ENCODE measurements at regions not wholly inside any gene's neighbourhood (a gene's known extent, or its start where the extent isn't known, plus 50 kb on each side); places are given as distances from the start of the nearest gene placed in this dataset.

- no peak for TF ChIP-seq Cebpa-rat (IDR thresholded peaks at IDR 0.05)
- no peak overlapping the region for H3K27ac ChIP-seq
- H3K4me1 ChIP-seq, result no peaks in the 10 kb centered on the region
- H3K27me3 ChIP-seq, result no peaks in the 10 kb centered on the region
- H3K4me3 ChIP-seq, result no peak overlapping the region
- H3K9ac ChIP-seq, result no peak overlapping the region
- H4K20me1 ChIP-seq, result no peaks in the 10 kb centered on the region
- H3K4me2 ChIP-seq, result no peak overlapping the region
- H3K9me3 ChIP-seq, result no peaks in the 10 kb centered on the region
- H3K36me3 ChIP-seq, result no peaks in the 10 kb centered on the region
Observed at GRCh38 chr2:595831-596592, 81.2 kb downstream of the TMEM18 start.

DNA sequence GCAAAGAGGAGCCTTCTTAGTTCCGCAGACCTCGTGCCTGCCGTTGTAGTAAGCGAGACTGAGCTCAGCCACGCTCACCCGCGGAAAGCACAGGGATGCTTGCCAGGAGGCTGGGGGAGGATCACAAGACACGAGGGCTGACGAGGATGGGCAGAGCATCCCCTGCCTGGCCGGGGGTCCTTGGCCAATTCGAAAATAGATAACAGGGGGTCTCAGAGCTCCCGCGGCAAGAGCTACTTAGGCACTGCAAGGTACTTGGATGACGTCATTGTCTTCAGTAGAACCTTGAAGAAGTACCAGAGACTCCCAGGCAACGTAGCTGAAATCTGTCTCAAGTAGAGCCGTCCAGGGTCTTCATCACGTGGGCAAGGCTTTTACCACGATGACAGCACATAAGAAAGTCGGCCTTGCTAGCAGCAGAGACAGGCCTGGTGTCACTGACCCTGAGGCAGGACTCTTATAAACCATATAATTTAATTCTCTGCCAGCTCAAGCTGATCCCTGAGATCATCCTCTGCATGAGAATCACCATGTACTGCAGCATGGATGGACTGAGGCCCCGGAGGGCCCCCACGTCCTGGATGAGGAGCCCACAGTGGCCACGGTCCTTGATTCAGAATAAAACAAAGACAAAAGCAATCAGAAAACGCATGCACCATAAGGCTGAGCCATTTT is 81.9 kb downstream of the TMEM18 start:
- TF ChIP-seq Cebpa-rat (IDR thresholded peaks at IDR 0.05), result no peak
- Histone ChIP-seq H3K36me3 (no peaks in the 10 kb centered on the region), H3K9ac (no peak overlapping the region), H3K27me3 (no peaks in the 10 kb centered on the region), H3K4me3 (no peak overlapping the region), H4K20me1 (no peaks in the 10 kb centered on the region), H3K4me1 (no peaks in the 10 kb centered on the region), H3K9me3 (no peaks in the 10 kb centered on the region), H3K4me2 (no peak overlapping the region), H3K27ac (no peak overlapping the region)

GRCh38 chr2:594297-594949 is 82.8 kb downstream of the TMEM18 start:
- Histone ChIP-seq H3K27ac (no peak overlapping the region), H3K4me2 (no peak overlapping the region), H3K4me1 (no peaks in the 10 kb centered on the region), H3K9me3 (no peaks in the 10 kb centered on the region), H3K4me3 (no peak overlapping the region), H3K27me3 (no peaks in the 10 kb centered on the region), H3K36me3 (no peaks in the 10 kb centered on the region), H3K9ac (no peak overlapping the region), H4K20me1 (no peaks in the 10 kb centered on the region)
- no peak for TF ChIP-seq Cebpa-rat (IDR thresholded peaks at IDR 0.05)

- no peaks in the 10 kb centered on the region for H3K27me3 ChIP-seq
- TF ChIP-seq Cebpa-rat (IDR thresholded peaks at IDR 0.05), result no peak
- H3K9me3 ChIP-seq, result no peaks in the 10 kb centered on the region
- no peaks in the 10 kb centered on the region for H3K36me3 ChIP-seq
- no peak overlapping the region for H3K27ac ChIP-seq
- H3K4me1 ChIP-seq, result no peaks in the 10 kb centered on the region
- H3K9ac ChIP-seq, result no peak overlapping the region
- H3K4me3 ChIP-seq, result no peak overlapping the region
- H3K4me2 ChIP-seq, result no peak overlapping the region
- H4K20me1 ChIP-seq, result no peaks in the 10 kb centered on the region
Observed at GRCh38 chr2:593356-594026, 83.7 kb downstream of the TMEM18 start.

DNA sequence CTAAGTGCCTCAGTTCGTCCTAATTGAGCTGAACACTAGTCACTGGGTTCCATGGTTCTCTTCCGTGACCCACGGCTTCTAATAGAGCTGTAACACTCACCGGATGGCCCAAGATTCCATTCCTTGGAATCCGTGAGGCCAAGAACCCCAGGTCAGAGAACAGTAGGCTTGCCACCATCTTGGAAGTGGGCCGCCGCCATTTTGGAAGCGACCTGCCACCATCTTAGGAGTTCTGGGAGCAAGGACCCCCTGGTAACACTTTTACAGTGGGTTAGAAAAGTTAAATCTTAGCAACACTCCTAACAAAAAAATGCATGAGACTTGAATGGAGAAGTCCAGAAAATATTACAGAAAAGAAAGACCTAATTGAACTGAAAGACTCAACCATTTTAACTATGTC is 84.5 kb downstream of the TMEM18 start:
- Histone ChIP-seq H3K36me3 (no peaks in the 10 kb centered on the region), H3K4me1 (0 out of 2 replicates have a peak, but pooled peaks cover 1% of the 10 kb centered on the region), H3K9ac (no peak overlapping the region), H3K27me3 (no peaks in the 10 kb centered on the region), H3K9me3 (no peaks in the 10 kb centered on the region), H4K20me1 (no peaks in the 10 kb centered on the region), H3K4me3 (no peak overlapping the region), H3K27ac (no peak overlapping the region), H3K4me2 (no peak overlapping the region)
- TF ChIP-seq Cebpa-rat (IDR thresholded peaks at IDR 0.05), result no peak

- Histone ChIP-seq H3K27ac (no peak overlapping the region), H4K20me1 (no peaks in the 10 kb centered on the region; the same call in 1 of the 2 replicates), H3K36me3 (no peaks in the 10 kb centered on the region), H3K4me2 (no peak overlapping the region), H3K9me3 (no peaks in the 10 kb centered on the region), H3K9ac (no peak overlapping the region), H3K4me1 (peaks cover 16% of the 10 kb centered on the region), H3K4me3 (no peak overlapping the region), H3K27me3 (0 out of 2 replicates have a peak, but pooled peaks cover 5% of the 10 kb centered on the region)
- TF ChIP-seq Cebpa-rat (IDR thresholded peaks at IDR 0.05), result no peak
Observed at GRCh38 chr2:590214-591175, 86.7 kb downstream of the TMEM18 start.

- Histone ChIP-seq H3K4me3 (no peak overlapping the region), H4K20me1 (no peaks in the 10 kb centered on the region; the same call in 1 of the 2 replicates), H3K36me3 (no peaks in the 10 kb centered on the region), H3K27ac (no peak overlapping the region), H3K27me3 (0 out of 2 replicates have a peak, but pooled peaks cover 5% of the 10 kb centered on the region), H3K4me2 (no peak overlapping the region), H3K9me3 (no peaks in the 10 kb centered on the region), H3K9ac (no peak overlapping the region), H3K4me1 (peaks cover 26% of the 10 kb centered on the region)
- no peak for TF ChIP-seq Cebpa-rat (IDR thresholded peaks at IDR 0.05)
Observed at GRCh38 chr2:589281-590130, 87.7 kb downstream of the TMEM18 start.

DNA sequence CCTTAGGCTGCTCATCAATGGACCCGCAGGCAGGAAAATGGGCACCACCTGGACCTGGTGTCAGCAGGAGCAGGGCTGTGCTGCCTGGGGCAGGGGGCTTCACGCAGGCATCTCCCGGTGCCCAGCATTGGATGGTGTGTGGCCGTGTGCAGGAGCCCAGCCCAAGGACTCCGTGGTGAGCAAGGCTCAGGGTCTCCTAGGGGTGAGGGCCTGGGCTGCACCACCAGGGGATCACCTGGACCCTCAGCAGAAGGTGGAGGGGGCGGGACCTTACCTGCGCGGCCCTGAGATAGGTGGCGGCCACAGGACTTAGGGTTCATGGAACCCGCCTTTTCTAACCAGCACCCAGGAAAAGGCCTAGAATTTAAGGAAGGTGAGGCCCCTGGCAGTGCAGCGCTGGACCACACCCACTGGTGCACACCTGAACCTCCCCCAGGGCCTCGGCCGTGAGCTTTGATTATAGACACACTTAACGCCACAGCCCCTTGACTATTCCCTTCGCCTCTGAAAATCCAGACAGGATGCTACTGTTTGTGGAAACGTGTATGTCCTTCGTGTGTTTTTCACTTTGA is 89.0 kb downstream of the TMEM18 start:
- no peak for TF ChIP-seq Cebpa-rat (IDR thresholded peaks at IDR 0.05)

More for the DNA sequence above, 89.0 kb downstream of the TMEM18 start:
- H3K36me3 ChIP-seq, result no peaks in the 10 kb centered on the region
- H3K9me3 ChIP-seq, result no peaks in the 10 kb centered on the region
- H3K27ac ChIP-seq, result no peak overlapping the region
- no peak overlapping the region for H3K9ac ChIP-seq
- H3K4me1 ChIP-seq, result peaks cover 29% of the 10 kb centered on the region
- H3K4me3 ChIP-seq, result no peak overlapping the region
- 0 out of 2 replicates have a peak, but pooled peaks cover 5% of the 10 kb centered on the region for H3K27me3 ChIP-seq
- no peak overlapping the region for H3K4me2 ChIP-seq
- no peaks in the 10 kb centered on the region; the same call in 1 of the 2 replicates for H4K20me1 ChIP-seq
